Right cardiac atrium (tissue), 5 donors: ENCODE measurements at regions not wholly inside any gene's neighbourhood (a gene's known extent, or its start where the extent isn't known, plus 50 kb on each side); places are given as distances from the start of the nearest gene placed in this dataset.
A peak's percentile ranks its signal among the peaks of the same experiment; 100 is the strongest.

ENCODE experiments used
- ATAC-seq, 2 donors: fragments of 200-7000 bp; cut with Tn5 transposase; one replicate each; pipeline versions ENCODE4 v1.8.0 to v1.9.1; 2020; ENCODE audit warnings: moderate library complexity in 2 of 2, mild to moderate bottlenecking in 1 of 2
- DNase-seq, 3 donors: peaks; one replicate each; pipeline ENCODE4 v3.0.0-alpha.2; 2020
- H3K27ac ChIP-seq: one replicate; pipeline ENCODE4 v1.5.1; 2013; ENCODE audit warnings: mild to moderate bottlenecking, low read length, control low read depth, moderate library complexity
- H3K27me3 ChIP-seq: one replicate; pipeline ENCODE4 v1.6.1; 2013; ENCODE audit not compliant: control insufficient read depth, insufficient read depth
- H3K4me1 ChIP-seq: one replicate; pipeline ENCODE4 v1.6.1; 2013; ENCODE audit warnings: low read length; ENCODE audit not compliant: control insufficient read depth, insufficient read depth
- H3K4me3 ChIP-seq: one replicate; pipeline ENCODE4 v1.5.1; 2013; ENCODE audit warnings: low read length, control low read depth
- H3K9me3 ChIP-seq: one replicate; pipeline ENCODE4 v1.6.1; 2013; ENCODE audit warnings: low read length; ENCODE audit not compliant: control insufficient read depth
- WGBS: extraction: QIAGEN DNeasy Blood & Tissue Kit; methylation state at CpG from one replicate; pipeline ENCODE4 v1.1.7; 2013; 5-methylcytosine and 5-hydroxymethylcytosine counted together
- intact Hi-C, 4 donors: fragments of 100-400 bp; cut with DNase I; formaldehyde crosslinking; loops; one replicate each; pipeline versions ENCODE4 v1.11.0 to v1.14.0; 2022 to 2023
- donor health status: healthy with polysubstance abuse.
- donor health status: DM: no; HTN: yes; CAD: no.
- donor health status: DM: no; HTN: no; CAD: no.
- donor health status: DM: no; HTN: yes; CAD: no; lungs with severe emphysema.
- donor health status: DM: yes; HTN: yes; CAD: no.

- Histone ChIP-seq H3K4me1 (peaks cover 12% of the 10 kb centered on the region), H3K4me3 (no peak overlapping the region), H3K9me3 (no peaks in the 10 kb centered on the region), H3K27me3 (no peaks in the 10 kb centered on the region), H3K27ac (no peak overlapping the region)
- no peak for ATAC-seq
- intact Hi-C loops = no loop called here
- 86% methylated on average over 11 of the region's 11 CpGs for WGBS
- DNase-seq = no peak
Measured at GRCh38 chr15:99503411-99503810, 62.4 kb upstream of the MEF2A start.

GRCh38 chr15:99504071-99504822 is 61.5 kb upstream of the MEF2A start:
- Histone ChIP-seq H3K4me3 (no peak overlapping the region), H3K27me3 (no peaks in the 10 kb centered on the region), H3K4me1 (peaks cover 12% of the 10 kb centered on the region), H3K27ac (no peak overlapping the region), H3K9me3 (no peaks in the 10 kb centered on the region)
- 91% methylated on average over 9 of the region's 9 CpGs for WGBS
- ATAC-seq (no peak), DNase-seq (no peak)
- intact Hi-C loops = no loop called here

- Histone ChIP-seq H3K4me1 (peaks cover 12% of the 10 kb centered on the region), H3K27me3 (no peaks in the 10 kb centered on the region), H3K27ac (no peak overlapping the region), H3K4me3 (no peak overlapping the region), H3K9me3 (no peaks in the 10 kb centered on the region)
- WGBS = 74% methylated on average over 8 of the region's 8 CpGs
- peak in 1 of 3 donors; percentile 18 for DNase-seq
- no peak for ATAC-seq
- intact Hi-C loops = no loop called here
Measured at GRCh38 chr15:99504823-99505551, 60.8 kb upstream of the MEF2A start.

DNA sequence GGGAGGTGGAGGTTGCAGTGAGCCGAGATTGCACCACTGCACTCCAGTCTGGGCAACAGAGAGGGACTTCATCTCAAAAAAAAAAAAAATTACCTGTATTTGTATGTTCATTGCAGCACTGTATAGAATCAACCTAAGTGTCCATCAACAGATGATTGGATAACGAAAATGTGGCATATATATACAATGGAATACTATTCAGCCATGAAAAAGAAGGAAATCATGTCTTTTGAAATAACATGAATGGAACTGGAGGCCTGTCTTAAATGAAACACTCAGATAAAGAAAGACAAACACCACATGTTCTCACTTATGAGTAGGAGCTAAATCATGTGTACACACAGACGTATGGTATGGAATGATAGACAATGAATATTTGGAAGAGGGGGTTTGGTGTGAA is 59.4 kb upstream of the MEF2A start:
- intact Hi-C loops = no loop called here
- ATAC-seq (no peak), DNase-seq (no peak)
- H3K27me3 ChIP-seq = no peaks in the 10 kb centered on the region
- no peak overlapping the region for H3K4me3 ChIP-seq
- no peak overlapping the region for H3K27ac ChIP-seq
- H3K4me1 ChIP-seq = peaks cover 12% of the 10 kb centered on the region
- WGBS = 96% methylated on average over 3 of the region's 3 CpGs
- no peaks in the 10 kb centered on the region for H3K9me3 ChIP-seq

DNA sequence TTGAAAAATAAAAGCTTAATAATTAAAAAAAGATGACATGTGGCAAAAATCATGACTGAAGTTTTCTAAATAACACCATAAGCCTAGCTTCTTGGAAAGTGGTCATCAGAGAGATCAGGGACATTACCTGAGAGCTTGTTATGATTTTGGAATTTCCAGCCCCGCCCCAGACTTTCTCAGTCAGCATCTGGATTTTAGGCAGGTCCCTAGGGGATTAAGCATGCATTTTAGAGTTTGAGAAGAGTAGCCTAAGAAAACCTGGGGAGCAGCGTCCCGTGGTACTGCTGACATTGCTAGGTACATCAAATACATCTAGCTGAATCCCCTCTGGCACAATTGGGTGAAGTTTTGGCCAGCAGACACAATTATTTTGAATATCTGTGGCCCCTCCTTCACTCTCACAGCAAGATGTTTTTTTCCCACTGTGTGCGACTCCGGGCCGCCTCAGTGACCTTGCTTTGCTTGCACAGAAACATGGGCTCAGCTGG is 58.7 kb upstream of the MEF2A start:
- peak overlapping the region; percentile 68 for H3K27ac ChIP-seq
- H3K4me3 ChIP-seq = no peak overlapping the region
- H3K27me3 ChIP-seq = no peaks in the 10 kb centered on the region
- peaks cover 17% of the 10 kb centered on the region for H3K4me1 ChIP-seq
- H3K9me3 ChIP-seq = no peaks in the 10 kb centered on the region
- ATAC-seq (no peak), DNase-seq (peak in 1 of 3 donors; percentile 8)
- 39% methylated on average over 6 of the region's 6 CpGs for WGBS
- intact Hi-C loops = no loop called here

- Histone ChIP-seq H3K27me3 (no peaks in the 10 kb centered on the region), H3K4me1 (peaks cover 20% of the 10 kb centered on the region), H3K9me3 (no peaks in the 10 kb centered on the region), H3K27ac (peak overlapping the region; percentile 94), H3K4me3 (no peak overlapping the region)
- DNase-seq (peak; percentile 65 to 86 (median 86)), ATAC-seq (peak; percentile 85)
- intact Hi-C loops = no loop called here
- WGBS = 15% methylated on average over 24 of the region's 24 CpGs
Measured at GRCh38 chr15:99507504-99508310, 58.1 kb upstream of the MEF2A start.

DNA sequence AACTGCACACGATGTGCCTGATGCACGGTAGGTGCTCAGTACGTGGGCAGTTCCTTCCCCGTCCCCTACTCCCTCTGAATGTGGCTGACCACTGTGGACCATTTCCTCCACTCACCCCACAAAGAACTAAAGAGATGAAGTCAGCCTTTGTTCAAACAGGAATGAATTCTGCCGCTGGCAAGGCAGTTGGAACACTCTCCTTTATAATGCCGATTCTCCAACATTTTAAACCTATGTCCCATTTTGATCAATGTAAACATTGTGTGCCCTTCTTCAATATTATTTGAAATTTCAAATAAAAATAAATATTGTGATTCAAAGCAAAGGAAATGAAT is 57.5 kb upstream of the MEF2A start:
- peak overlapping the region; percentile 94 for H3K27ac ChIP-seq
- DNase-seq (no peak), ATAC-seq (no peak)
- H3K27me3 ChIP-seq = no peaks in the 10 kb centered on the region
- H3K4me3 ChIP-seq = no peak overlapping the region
- WGBS = 33% methylated on average over 6 of the region's 6 CpGs
- intact Hi-C loops = no loop called here
- H3K4me1 ChIP-seq = peaks cover 19% of the 10 kb centered on the region
- no peaks in the 10 kb centered on the region for H3K9me3 ChIP-seq

- peak in 2 of 3 donors; percentile 42 to 57 for DNase-seq
- Histone ChIP-seq H3K27ac (no peak overlapping the region), H3K27me3 (no peaks in the 10 kb centered on the region), H3K9me3 (no peaks in the 10 kb centered on the region), H3K4me3 (no peak overlapping the region), H3K4me1 (peaks cover 19% of the 10 kb centered on the region)
- intact Hi-C loops = no loop called here
- 98% methylated on average over 3 of the region's 3 CpGs for WGBS
- no peak for ATAC-seq
Measured at GRCh38 chr15:99508852-99509251, 56.9 kb upstream of the MEF2A start.

GRCh38 chr15:99509686-99510461 is 55.9 kb upstream of the MEF2A start:
- 83% methylated on average over 7 of the region's 7 CpGs for WGBS
- Histone ChIP-seq H3K4me1 (peaks cover 19% of the 10 kb centered on the region), H3K9me3 (no peaks in the 10 kb centered on the region), H3K27ac (no peak overlapping the region), H3K27me3 (no peaks in the 10 kb centered on the region), H3K4me3 (no peak overlapping the region)
- DNase-seq = peak in 2 of 3 donors; percentile 67 to 74
- ATAC-seq = no peak
- intact Hi-C loops = loop anchor here in 1 of 4 donors (5.0 kb wide), 1 partner anchor 52 kb away; no protein-coding TSS in a partner anchor

- H3K4me1 ChIP-seq = peaks cover 19% of the 10 kb centered on the region
- H3K4me3 ChIP-seq = no peak overlapping the region
- 9% methylated on average over 6 of the region's 6 CpGs for WGBS
- intact Hi-C loops = loop anchor here in 1 of 4 donors (5.0 kb wide), 1 partner anchor 51 kb away; no protein-coding TSS in a partner anchor
- ATAC-seq (peak in 1 of 2 donors; percentile 3), DNase-seq (no peak)
- H3K27ac ChIP-seq = peak overlapping the region; percentile 91
- no peaks in the 10 kb centered on the region for H3K27me3 ChIP-seq
- H3K9me3 ChIP-seq = no peaks in the 10 kb centered on the region
Measured at GRCh38 chr15:99511531-99511865, 54.3 kb upstream of the MEF2A start.
